ENCODE measurements at regions not wholly inside any gene's neighbourhood (a gene's known extent, or its start where the extent isn't known, plus 50 kb on each side); places are given as distances from the start of the nearest gene placed in this dataset.

DNA sequence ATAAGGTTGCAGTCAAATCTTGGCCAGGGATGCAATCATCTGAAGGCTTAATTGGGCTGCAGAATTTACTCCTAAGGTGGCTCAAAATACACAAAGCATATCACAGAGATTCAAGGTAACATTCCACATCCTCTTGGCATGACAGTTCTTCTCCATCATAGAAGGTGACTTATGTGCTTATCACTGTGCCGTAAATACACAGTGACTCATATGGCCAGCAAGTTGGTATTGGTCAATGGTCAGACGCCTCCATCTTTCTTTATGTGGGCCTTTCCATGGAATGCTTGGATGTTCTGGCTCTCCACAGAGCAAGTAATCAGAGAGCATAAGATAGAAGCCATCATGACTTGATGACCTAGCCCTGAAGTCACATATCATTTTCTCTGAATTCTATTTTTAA is 168.8 kb upstream of the ST8SIA2 start:
- Mint-ChIP-seq H3K27me3 (ENCODE audit: low read depth) (peaks cover 5% of the 10 kb centered on the region), H3K4me3 (no peak overlapping the region)
- ATAC-seq (replicated peaks in 1 of 2), result no peak

DNA sequence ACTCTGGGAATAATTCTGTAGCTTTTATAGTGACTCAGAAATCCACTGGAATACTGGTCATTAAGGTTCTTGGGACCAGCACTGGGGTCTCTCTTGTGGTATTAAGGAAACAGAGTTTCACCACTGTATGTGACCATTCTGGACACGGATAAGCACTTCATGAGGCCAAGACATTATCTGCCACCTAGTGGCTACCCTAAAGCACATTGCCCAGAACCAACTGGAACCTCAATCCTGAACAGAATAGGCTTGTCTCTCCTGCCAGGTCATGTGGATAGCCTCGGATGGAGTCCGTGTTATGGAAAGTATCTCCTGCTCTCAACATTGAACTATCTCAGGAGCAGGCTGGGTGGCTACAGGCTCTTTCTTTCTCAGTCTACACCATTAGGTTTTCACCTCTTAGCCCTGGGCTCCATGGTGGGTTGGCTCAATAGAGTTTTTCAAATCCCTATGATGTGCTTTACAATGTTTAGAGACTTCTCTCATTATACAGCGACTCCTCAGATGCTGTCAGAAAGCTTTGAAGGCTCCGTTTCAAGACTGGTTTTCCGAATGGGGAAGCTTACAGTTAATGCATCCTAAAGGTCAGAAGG is 167.6 kb upstream of the ST8SIA2 start:
- peak in 1 of 2 donors; percentile 33 for ATAC-seq (replicated peaks in 1 of 2)

More for the DNA sequence above, 168.8 kb upstream of the ST8SIA2 start:
- DNase-seq, result no peak
- H3K4me1 Mint-ChIP-seq (ENCODE audit: low read depth), result no peaks in the 10 kb centered on the region
- no peaks in the 10 kb centered on the region for H3K9me3 Mint-ChIP-seq
- H3K36me3 Mint-ChIP-seq (ENCODE audit: insufficient read depth in 2 of 2), result no peaks in the 10 kb centered on the region
- no peak overlapping the region for H3K27ac Mint-ChIP-seq

DNA sequence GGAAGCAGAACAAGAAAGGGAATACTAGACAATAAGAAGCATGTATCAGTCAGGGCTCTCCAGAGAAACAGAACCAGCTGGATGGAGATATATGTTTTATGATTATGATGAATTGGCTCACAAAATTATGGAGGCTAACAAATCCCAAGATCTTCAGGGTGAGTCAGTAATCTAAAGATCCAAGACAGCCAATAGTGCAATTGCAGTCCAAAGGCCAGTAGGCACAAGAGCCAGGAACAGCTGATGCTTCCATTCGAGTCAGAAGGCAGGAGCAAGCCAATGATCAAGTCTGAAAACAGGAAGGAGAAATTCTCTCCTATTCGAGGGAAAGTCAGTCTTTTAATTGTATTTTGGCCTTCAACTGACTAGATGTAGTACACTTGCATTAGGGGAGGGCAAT is 164.9 kb upstream of the ST8SIA2 start:
- peaks cover 11% of the 10 kb centered on the region for H3K27me3 Mint-ChIP-seq (ENCODE audit: low read depth)
- H3K9me3 Mint-ChIP-seq, result no peaks in the 10 kb centered on the region
- no peak overlapping the region for H3K27ac Mint-ChIP-seq
- no peak for DNase-seq
- no peaks in the 10 kb centered on the region for H3K36me3 Mint-ChIP-seq (ENCODE audit: insufficient read depth in 2 of 2)
- no peak for ATAC-seq (replicated peaks in 1 of 2)
- no peaks in the 10 kb centered on the region for H3K4me1 Mint-ChIP-seq (ENCODE audit: low read depth)
- H3K4me3 Mint-ChIP-seq, result no peak overlapping the region

More for the DNA sequence above, 167.6 kb upstream of the ST8SIA2 start:
- Mint-ChIP-seq H3K27ac (no peak overlapping the region), H3K27me3 (ENCODE audit: low read depth) (peaks cover 5% of the 10 kb centered on the region), H3K36me3 (ENCODE audit: insufficient read depth in 2 of 2) (no peaks in the 10 kb centered on the region), H3K9me3 (no peaks in the 10 kb centered on the region), H3K4me3 (no peak overlapping the region), H3K4me1 (ENCODE audit: low read depth) (no peaks in the 10 kb centered on the region)
- no peak for DNase-seq

DNA sequence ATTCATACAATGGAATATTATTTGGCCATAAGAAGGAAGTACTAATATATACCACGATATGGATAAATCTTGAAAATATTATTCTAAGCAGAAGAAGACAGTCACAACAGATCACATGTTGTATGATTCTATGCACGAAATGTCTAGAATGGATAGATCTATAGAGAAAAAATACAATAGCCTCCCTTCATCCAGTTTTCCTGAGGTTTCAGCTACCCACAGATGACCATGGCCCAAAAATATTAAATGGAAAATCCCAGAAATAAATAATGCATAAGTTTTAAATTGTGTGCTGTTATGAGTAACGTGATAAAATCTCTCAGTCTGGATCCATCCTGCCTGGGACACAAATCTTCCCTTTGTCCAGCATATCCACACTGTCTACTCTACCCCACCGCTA is 162.2 kb upstream of the ST8SIA2 start:
- Mint-ChIP-seq H3K36me3 (ENCODE audit: insufficient read depth in 2 of 2) (no peaks in the 10 kb centered on the region), H3K9me3 (peaks cover 0 to 3% of the 10 kb centered on the region in 2 donors), H3K4me1 (ENCODE audit: low read depth) (no peaks in the 10 kb centered on the region), H3K27me3 (ENCODE audit: low read depth) (peaks cover 11% of the 10 kb centered on the region), H3K27ac (no peak overlapping the region), H3K4me3 (no peak overlapping the region)
- no peak for DNase-seq
- ATAC-seq (replicated peaks in 1 of 2), result no peak

DNA sequence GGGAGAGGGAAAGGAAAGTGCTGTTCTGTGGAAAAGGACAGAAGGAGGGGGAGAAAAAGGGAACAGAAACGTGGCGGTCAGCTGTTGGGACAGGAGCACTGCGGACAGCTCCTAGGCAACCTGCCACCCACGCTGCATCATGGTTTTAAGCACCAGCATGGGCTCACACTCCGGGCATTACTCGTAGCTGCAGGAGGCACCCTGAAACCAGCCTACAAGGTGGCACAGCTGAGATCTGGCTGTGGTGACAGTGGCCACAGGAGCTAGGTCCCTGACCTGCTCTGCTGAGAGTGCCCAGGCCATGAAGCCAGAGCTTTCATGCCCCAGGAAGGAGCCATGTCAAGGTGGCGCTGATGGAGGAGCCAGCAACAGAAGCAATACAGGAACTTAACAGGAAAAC is 161.4 kb upstream of the ST8SIA2 start:
- H3K27me3 Mint-ChIP-seq (ENCODE audit: low read depth), result peaks cover 11% of the 10 kb centered on the region
- H3K4me3 Mint-ChIP-seq, result no peak overlapping the region
- DNase-seq (no peak), ATAC-seq (replicated peaks in 1 of 2) (no peak)
- H3K4me1 Mint-ChIP-seq (ENCODE audit: low read depth), result no peaks in the 10 kb centered on the region
- no peaks in the 10 kb centered on the region for H3K36me3 Mint-ChIP-seq (ENCODE audit: insufficient read depth in 2 of 2)
- H3K9me3 Mint-ChIP-seq, result peaks cover 0 to 7% of the 10 kb centered on the region in 2 donors
- H3K27ac Mint-ChIP-seq, result no peak overlapping the region

DNA sequence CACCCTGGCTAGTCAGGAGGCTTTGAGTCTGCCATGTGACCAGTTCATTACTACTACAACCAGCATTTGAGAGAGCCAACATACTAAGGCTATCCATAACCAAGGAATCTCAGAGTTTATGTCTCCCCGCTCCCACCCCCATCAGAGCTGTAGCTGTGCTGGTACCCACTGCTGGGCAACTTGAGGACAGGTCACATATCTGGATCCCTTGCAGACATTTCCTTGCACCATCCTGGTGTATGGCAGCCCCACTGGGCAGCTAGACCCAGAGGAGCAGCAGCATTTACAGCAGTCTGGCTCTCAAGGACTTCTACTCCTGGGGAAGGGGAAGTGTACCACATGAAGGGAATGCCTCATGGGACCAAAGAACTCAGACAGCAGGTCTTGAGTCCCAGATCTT is 160.8 kb upstream of the ST8SIA2 start:
- no peak for DNase-seq
- H3K4me3 Mint-ChIP-seq, result no peak overlapping the region
- H3K36me3 Mint-ChIP-seq (ENCODE audit: insufficient read depth in 2 of 2), result no peaks in the 10 kb centered on the region
- H3K4me1 Mint-ChIP-seq (ENCODE audit: low read depth), result no peaks in the 10 kb centered on the region
- no peak for ATAC-seq (replicated peaks in 1 of 2)
- no peak overlapping the region for H3K27ac Mint-ChIP-seq
- H3K9me3 Mint-ChIP-seq, result peaks cover 0 to 7% of the 10 kb centered on the region in 2 donors
- peaks cover 11% of the 10 kb centered on the region for H3K27me3 Mint-ChIP-seq (ENCODE audit: low read depth)

DNA sequence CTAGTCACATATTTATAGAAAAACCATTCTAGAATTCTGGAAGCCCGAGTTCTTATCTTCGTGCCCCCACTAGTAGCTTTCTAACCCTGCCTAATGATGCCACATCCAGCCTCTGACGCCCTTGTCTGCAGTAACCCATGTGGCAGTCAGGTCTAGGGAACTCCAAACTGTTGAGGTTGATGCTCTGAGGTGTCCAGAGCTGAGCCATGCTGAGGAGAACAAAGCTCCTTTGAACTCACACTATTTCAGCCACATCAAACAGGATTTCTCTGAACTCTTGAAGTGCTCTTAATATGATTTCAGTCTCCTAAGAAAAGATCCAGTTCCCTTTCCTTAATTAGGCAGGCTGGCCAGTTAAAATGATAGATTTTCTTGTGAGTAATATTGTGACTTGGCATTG is 150.5 kb upstream of the ST8SIA2 start:
- H3K27ac Mint-ChIP-seq, result no peak overlapping the region
- peaks cover 2 to 3% of the 10 kb centered on the region in 2 donors for H3K9me3 Mint-ChIP-seq
- H3K36me3 Mint-ChIP-seq (ENCODE audit: insufficient read depth in 2 of 2), result peaks cover 2% of the 10 kb centered on the region in 2 donors
- peaks cover 25% of the 10 kb centered on the region for H3K27me3 Mint-ChIP-seq (ENCODE audit: low read depth)
- ATAC-seq (replicated peaks in 1 of 2), result no peak
- no peak for DNase-seq
- no peak overlapping the region for H3K4me3 Mint-ChIP-seq
- no peaks in the 10 kb centered on the region for H3K4me1 Mint-ChIP-seq (ENCODE audit: low read depth)

DNA sequence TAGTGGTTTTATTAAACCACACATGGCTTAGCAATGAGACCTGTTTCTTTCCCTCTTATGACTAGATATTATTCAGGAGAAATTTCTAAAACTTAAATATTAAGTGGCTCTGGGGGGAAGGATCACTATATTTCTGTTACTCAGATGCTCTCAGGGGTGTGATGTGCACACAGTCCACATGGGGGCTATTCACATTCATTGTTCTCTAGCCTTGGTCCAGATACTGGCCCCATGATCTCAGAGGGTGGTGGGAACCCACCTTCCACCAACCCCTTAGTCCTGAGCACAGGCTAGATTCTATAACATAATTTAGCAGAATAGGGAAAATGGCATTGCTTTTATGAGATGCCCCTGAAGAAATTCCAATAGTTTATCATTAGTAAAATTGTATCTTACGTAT is 149.0 kb upstream of the ST8SIA2 start:
- H3K4me1 Mint-ChIP-seq (ENCODE audit: low read depth), result no peaks in the 10 kb centered on the region
- peaks cover 0 to 1% of the 10 kb centered on the region in 2 donors for H3K9me3 Mint-ChIP-seq
- DNase-seq (no peak), ATAC-seq (replicated peaks in 1 of 2) (no peak)
- peaks cover 19% of the 10 kb centered on the region for H3K27me3 Mint-ChIP-seq (ENCODE audit: low read depth)
- peaks cover 0 to 1% of the 10 kb centered on the region in 2 donors for H3K36me3 Mint-ChIP-seq (ENCODE audit: insufficient read depth in 2 of 2)
- H3K4me3 Mint-ChIP-seq, result no peak overlapping the region
- no peak overlapping the region for H3K27ac Mint-ChIP-seq

DNA sequence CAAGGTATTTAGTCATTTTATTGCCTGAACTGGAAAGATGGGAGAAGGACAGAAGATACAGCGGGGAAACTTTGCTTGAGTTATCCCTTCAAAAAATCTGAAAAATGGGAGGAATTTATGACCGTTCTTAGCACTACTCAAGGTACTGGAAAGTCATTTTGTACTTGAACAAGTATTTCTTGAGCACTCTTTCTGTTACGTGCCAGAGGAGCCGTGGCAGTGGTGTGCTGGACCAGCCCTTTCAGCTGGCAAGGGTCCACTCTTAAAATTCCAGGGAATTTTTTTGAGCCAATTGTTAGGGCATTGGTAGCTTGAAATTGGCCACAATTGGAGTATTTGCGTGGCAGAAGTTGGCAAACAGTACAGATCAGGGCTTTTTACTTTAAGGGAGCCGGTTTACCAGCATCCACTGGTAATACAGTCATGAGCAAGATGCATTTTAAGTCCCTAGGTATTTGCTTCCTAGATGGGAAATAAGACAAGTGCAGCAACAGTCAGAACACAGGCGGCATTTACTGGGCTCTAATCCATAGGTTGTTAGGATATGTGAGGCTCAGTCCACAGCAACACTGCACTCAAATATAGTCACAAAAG is 145.9 kb upstream of the ST8SIA2 start:
- H3K27ac Mint-ChIP-seq, result no peak overlapping the region
- H3K36me3 Mint-ChIP-seq (ENCODE audit: insufficient read depth in 2 of 2), result no peaks in the 10 kb centered on the region
- H3K27me3 Mint-ChIP-seq (ENCODE audit: low read depth), result peaks cover 19% of the 10 kb centered on the region

DNA sequence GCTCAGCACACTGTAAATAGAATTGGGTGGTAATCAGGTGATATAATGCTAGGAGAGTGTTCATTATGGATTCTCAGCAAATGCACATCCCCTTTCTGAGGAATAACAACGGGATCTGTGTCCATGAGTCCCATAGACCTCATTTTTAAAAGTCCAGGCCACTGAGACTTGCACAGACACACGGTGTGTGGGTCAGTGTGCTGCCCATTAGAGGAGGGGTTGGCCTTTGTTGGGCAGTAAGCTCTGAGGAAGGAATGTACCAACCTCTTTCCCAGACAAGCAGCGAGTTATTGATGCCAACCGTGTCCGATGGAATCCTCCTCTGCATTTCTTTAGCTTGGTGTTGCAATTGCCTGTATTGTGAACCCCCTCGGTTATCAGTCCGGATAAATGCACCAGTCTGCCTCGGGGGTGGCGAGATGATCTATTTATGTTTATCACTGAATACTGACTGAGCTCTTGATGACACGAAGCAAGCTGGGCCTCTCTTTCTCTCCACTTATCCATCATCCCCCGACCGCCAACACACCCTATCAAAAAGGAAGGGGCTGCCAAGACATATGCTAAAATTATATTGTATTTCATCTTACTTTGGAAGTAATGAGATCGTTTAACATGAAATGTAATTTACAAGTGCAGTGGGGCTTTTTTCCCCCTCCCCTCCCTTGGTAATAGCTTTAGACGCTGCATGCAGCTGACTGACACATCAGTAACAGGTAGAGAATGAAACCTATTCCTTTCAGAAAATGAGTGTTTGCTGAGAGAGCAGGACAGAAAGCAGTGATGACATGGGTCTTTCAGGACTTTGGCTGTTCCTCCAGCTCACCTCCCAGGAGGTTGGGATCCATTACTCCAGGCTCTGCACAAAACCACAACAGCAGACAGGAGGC is 126.6 kb upstream of the ST8SIA2 start:
- DNase-seq (no peak), ATAC-seq (replicated peaks in 1 of 2) (no peak)
- Mint-ChIP-seq H3K9me3 (no peaks in the 10 kb centered on the region), H3K36me3 (ENCODE audit: insufficient read depth in 2 of 2) (no peaks in the 10 kb centered on the region), H3K27ac (no peak overlapping the region), H3K4me1 (ENCODE audit: low read depth) (no peaks in the 10 kb centered on the region), H3K4me3 (no peak overlapping the region), H3K27me3 (ENCODE audit: low read depth) (peaks cover 15% of the 10 kb centered on the region)

More for the DNA sequence above, 145.9 kb upstream of the ST8SIA2 start:
- ATAC-seq (replicated peaks in 1 of 2), result no peak
- Mint-ChIP-seq H3K9me3 (no peaks in the 10 kb centered on the region), H3K4me1 (ENCODE audit: low read depth) (no peaks in the 10 kb centered on the region), H3K4me3 (no peak overlapping the region)
- DNase-seq, result no peak

DNA sequence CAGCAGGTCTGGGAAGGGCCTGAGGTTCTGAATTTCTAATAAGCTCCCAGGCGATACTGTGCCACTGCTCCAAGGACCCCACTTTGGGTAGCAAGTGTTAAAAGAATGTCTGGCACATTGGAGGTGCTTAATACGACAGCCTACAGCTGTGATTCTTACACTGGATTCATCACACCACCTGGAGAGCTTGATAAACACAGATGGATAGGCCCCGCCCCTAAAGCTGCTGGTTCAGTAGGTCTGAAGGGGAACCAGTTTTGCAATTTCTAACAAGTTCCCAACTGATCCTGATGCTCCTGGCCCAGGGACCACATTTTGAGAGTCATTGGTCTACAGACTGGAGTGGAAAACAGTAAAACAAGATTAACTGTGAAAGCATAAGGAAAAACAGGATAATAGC is 124.8 kb upstream of the ST8SIA2 start:
- H3K9me3 Mint-ChIP-seq, result no peaks in the 10 kb centered on the region
- H3K36me3 Mint-ChIP-seq (ENCODE audit: insufficient read depth in 2 of 2), result no peaks in the 10 kb centered on the region
- ATAC-seq (replicated peaks in 1 of 2) (no peak), DNase-seq (no peak)
- no peak overlapping the region for H3K4me3 Mint-ChIP-seq
- H3K27ac Mint-ChIP-seq, result no peak overlapping the region
- H3K4me1 Mint-ChIP-seq (ENCODE audit: low read depth), result no peaks in the 10 kb centered on the region
- peaks cover 27% of the 10 kb centered on the region for H3K27me3 Mint-ChIP-seq (ENCODE audit: low read depth)

DNA sequence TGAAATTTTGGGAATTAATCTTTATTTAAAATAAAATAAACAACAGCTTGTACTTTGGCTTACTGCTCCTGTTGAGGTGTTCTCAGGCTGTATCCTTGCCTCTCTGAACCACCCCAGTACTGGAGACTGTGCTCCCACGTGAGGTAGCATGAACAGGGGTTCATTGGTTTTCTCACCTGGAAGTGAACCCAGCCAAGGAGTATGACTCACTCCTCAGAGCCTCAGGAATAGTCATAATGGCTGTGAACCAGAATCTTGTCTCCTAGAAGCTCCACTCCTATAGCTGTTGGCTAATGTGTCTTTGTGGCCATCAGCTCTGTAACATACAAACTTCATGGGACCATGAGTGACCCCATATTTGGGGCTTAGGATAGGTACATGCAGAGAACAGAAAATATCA is 122.5 kb upstream of the ST8SIA2 start:
- Mint-ChIP-seq H3K36me3 (ENCODE audit: insufficient read depth in 2 of 2) (no peaks in the 10 kb centered on the region), H3K27me3 (ENCODE audit: low read depth) (peaks cover 18% of the 10 kb centered on the region), H3K9me3 (no peaks in the 10 kb centered on the region), H3K4me3 (no peak overlapping the region), H3K4me1 (ENCODE audit: low read depth) (no peaks in the 10 kb centered on the region), H3K27ac (no peak overlapping the region)
- DNase-seq, result no peak
- no peak for ATAC-seq (replicated peaks in 1 of 2)

DNA sequence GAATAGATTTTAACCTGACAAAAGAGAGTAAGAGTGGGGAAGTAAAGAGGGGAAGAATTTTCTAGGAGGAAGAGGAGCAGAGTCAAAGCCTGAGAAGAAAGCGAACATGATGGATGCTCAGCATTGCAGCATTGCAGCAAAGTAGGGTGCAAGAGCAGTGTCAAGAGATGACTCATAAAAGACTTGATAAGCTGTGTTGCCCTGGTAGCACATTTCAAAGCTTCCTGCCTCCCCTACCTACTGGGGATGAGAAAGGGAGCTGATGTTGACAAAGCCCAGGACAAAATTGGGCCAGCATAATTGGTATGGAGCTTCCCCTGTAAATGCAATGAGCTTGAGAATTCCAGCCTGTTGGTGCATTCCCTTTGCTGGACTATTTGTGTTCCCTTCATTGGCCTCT is 121.6 kb upstream of the ST8SIA2 start:
- Mint-ChIP-seq H3K36me3 (ENCODE audit: insufficient read depth in 2 of 2) (no peaks in the 10 kb centered on the region), H3K4me3 (no peak overlapping the region), H3K4me1 (ENCODE audit: low read depth) (no peaks in the 10 kb centered on the region), H3K27ac (no peak overlapping the region), H3K27me3 (ENCODE audit: low read depth) (peaks cover 18% of the 10 kb centered on the region), H3K9me3 (no peaks in the 10 kb centered on the region)
- no peak for DNase-seq
- ATAC-seq (replicated peaks in 1 of 2), result no peak
